ENCODE measurements at regions not wholly inside any gene's neighbourhood (a gene's known extent, or its start where the extent isn't known, plus 50 kb on each side); places are given as distances from the start of the nearest gene placed in this dataset.

GRCh38 chr10:1952126-1953095 is 215.1 kb upstream of the ADARB2 start (continued):
- no peak for TF ChIP-seq CHD1 (IDR thresholded peaks at IDR 0.05; ENCODE audit: low read depth, low read length)

- H3K23ac ChIP-seq (ENCODE audit: low read depth, low read length), result no peak overlapping the region
- H2AFZ ChIP-seq (replicated peaks; ENCODE audit: low read length, poor library complexity), result no peak overlapping the region
- no CpG with 5 or more reads among the region's 7 CpGs for WGBS, 2 experiments (ENCODE audit: extremely low coverage in 2 of 2, insufficient read length in 1 of 2)
- no peaks in the 10 kb centered on the region for H3K9me1 ChIP-seq (ENCODE audit: insufficient read depth, low read length)
- no peak overlapping the region for H3K4me3 ChIP-seq (ENCODE audit: insufficient read depth, low read depth, low read length)
- H3K18ac ChIP-seq (ENCODE audit: low read depth, low read length), result no peak overlapping the region
- in situ Hi-C loops (cut with MboI; ENCODE audit: low sequenced_read_pairs) (no loop called here), intact Hi-C loops (cut with micrococcal nuclease) (no loop called here), dilution Hi-C loops (cut with HindIII; ENCODE audit: low sequenced_read_pairs, unreplicated experiment) (no loop called here)
- no peak overlapping the region for H4K5ac ChIP-seq (ENCODE audit: low read depth, low read length)
- no peak overlapping the region for H2BK20ac ChIP-seq (ENCODE audit: low read depth, low read length)
- ChIA-PET CTCF (no interaction called here), POLR2A (ENCODE audit: unreplicated experiment) (no interaction called here)
- no peak overlapping the region for H4K91ac ChIP-seq (ENCODE audit: insufficient read depth, low read depth, low read length)
- H3K14ac ChIP-seq (replicated peaks; ENCODE audit: low read depth, low read length), result no peak overlapping the region
- H3K56ac ChIP-seq (ENCODE audit: extremely low read depth, insufficient read depth, low read length), result no peak overlapping the region
- no peaks in the 10 kb centered on the region for H3K79me1 ChIP-seq (ENCODE audit: low read depth in 1 of 2, low read length in 2 of 2)
- BruUV-seq (replicated peaks), result no TSS peak
- no peak overlapping the region for H2AK5ac ChIP-seq (ENCODE audit: low read depth, low read length)
- H3K4me1 ChIP-seq (ENCODE audit: control insufficient read depth, insufficient read depth, low read length), result no peaks in the 10 kb centered on the region
- no peak overlapping the region for H2BK120ac ChIP-seq (ENCODE audit: low read depth, low read length)
- H3K27ac ChIP-seq (ENCODE audit: insufficient read depth, low read length), result no peak overlapping the region
- H3K36me3 ChIP-seq (ENCODE audit: control insufficient read depth, insufficient read depth, low read length), result no peaks in the 10 kb centered on the region
- H3K9ac ChIP-seq (ENCODE audit: low read depth, low read length), result no peak overlapping the region
- ATAC-seq (ENCODE audit: low read depth) (no peak), DNase-seq (no peak)
- H2AK9ac ChIP-seq (replicated peaks; ENCODE audit: low read depth, low read length, poor library complexity), result no peak overlapping the region
- no peak overlapping the region for H2BK15ac ChIP-seq (ENCODE audit: low read depth, low read length)
- no peak overlapping the region for H3K4ac ChIP-seq (ENCODE audit: low read depth, low read length)
- H3K9me3 ChIP-seq (ENCODE audit: control insufficient read depth, insufficient read depth, low read length), result peaks cover 26% of the 10 kb centered on the region
- no peaks in the 10 kb centered on the region for H4K20me1 ChIP-seq (ENCODE audit: insufficient read depth, low read length)
- H3K4me2 ChIP-seq (ENCODE audit: low read depth, low read length), result no peak overlapping the region
- H2BK5ac ChIP-seq (ENCODE audit: low read depth, low read length, poor library complexity, severe bottlenecking), result no peak overlapping the region
- H3K27me3 ChIP-seq (ENCODE audit: control insufficient read depth, insufficient read depth, low read length), result no peaks in the 10 kb centered on the region
- H4K8ac ChIP-seq (ENCODE audit: low read depth in 2 of 2, low read length in 2 of 2), result no peak overlapping the region
- TF ChIP-seq ELK1 (IDR thresholded peaks at IDR 0.05; ENCODE audit: borderline replicate concordance, low read depth, low read length) (no peak), SMC3 (IDR thresholded peaks at IDR 0.05; ENCODE audit: low read depth, low read length) (no peak), RFX5 (IDR thresholded peaks at IDR 0.05; ENCODE audit: low read depth, low read length) (no peak), FOS (IDR thresholded peaks at IDR 0.05; ENCODE audit: low read depth, low read length) (no peak), MAZ (IDR thresholded peaks at IDR 0.05; ENCODE audit: borderline replicate concordance, low read depth, low read length) (no peak), USF2 (IDR thresholded peaks at IDR 0.05; ENCODE audit: low read depth, low read length) (no peak), RCOR1 (IDR thresholded peaks at IDR 0.05; ENCODE audit: insufficient replicate concordance, low read length) (no peak), MAFK (IDR thresholded peaks at IDR 0.05; ENCODE audit: low read depth, low read length) (no peak), CEBPB (IDR thresholded peaks at IDR 0.05; ENCODE audit: low read depth, low read length) (no peak), BHLHE40 (IDR thresholded peaks at IDR 0.05; ENCODE audit: low read depth, low read length) (no peak), NFE2L2 (IDR thresholded peaks at IDR 0.05; ENCODE audit: low read depth, low read length) (no peak), CHD1 (IDR thresholded peaks at IDR 0.05; ENCODE audit: low read depth, low read length) (no peak), RAD21 (IDR thresholded peaks at IDR 0.05; ENCODE audit: low read length) (no peak), POLR2A (IDR thresholded peaks at IDR 0.05; ENCODE audit: low read depth, low read length) (no peak)
Observed at GRCh38 chr10:1950803-1951495, 213.6 kb upstream of the ADARB2 start.
